ENCODE measurements at regions not wholly inside any gene's neighbourhood (a gene's known extent, or its start where the extent isn't known, plus 50 kb on each side); places are given as distances from the start of the nearest gene placed in this dataset.

DNA sequence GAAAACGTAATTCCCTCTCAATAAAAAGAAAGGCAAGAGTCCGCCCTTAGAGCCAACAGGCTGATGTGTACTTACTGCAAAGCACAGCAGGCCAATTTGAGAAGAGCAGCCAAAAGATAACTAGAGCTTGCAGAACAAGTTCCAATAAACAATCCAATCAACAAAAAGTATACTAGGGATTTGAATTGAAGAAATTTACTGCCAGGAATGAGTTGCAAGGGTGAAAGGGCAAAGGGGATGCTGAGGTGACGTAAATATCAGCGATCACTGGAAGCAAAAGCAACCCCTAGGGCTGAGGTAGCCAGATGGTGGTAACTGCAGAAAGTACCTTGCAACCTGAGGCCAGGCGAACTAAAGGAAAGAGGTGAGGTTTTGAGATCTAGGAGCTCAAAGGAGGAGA is 152.1 kb upstream of the TENM3 start:
- TF ChIP-seq CTCF (conservative IDR thresholded peaks at IDR 0.05; ENCODE audit: low read depth, low read length) (no peak), EZH2 (IDR thresholded peaks at IDR 0.05; ENCODE audit: borderline replicate concordance, low read depth, low read length, poor library complexity, severe bottlenecking) (no peak)
- Histone ChIP-seq H3K9me3 (ENCODE audit: low read depth, low read length, poor library complexity, severe bottlenecking) (no peaks in the 10 kb centered on the region), H3K27me3 (replicated peaks; ENCODE audit: insufficient read depth, low read depth, low read length, poor library complexity) (no peaks in the 10 kb centered on the region), H3K4me3 (ENCODE audit: low read depth, low read length, poor library complexity, severe bottlenecking) (no peak overlapping the region), H3K4me1 (ENCODE audit: insufficient read depth, low read length, poor library complexity, severe bottlenecking) (no peaks in the 10 kb centered on the region), H3K27ac (ENCODE audit: low read depth, low read length, poor library complexity, severe bottlenecking) (no peak overlapping the region), H3K36me3 (ENCODE audit: insufficient read depth, low read length, poor library complexity, severe bottlenecking) (no peaks in the 10 kb centered on the region)
- ChIA-PET POLR2A (ENCODE audit: low non-redundant PET) (no interaction called here), CTCF (no interaction called here)
- BruUV-seq (replicated peaks) = no TSS peak
- intact Hi-C loops (cut with micrococcal nuclease; ENCODE audit: unreplicated experiment) = no loop called here
- no peak for DNase-seq (ENCODE audit: low spot score)

GRCh38 chr4:182093431-182093831 is 149.8 kb upstream of the TENM3 start:
- BruUV-seq (replicated peaks) = no TSS peak
- intact Hi-C loops (cut with micrococcal nuclease; ENCODE audit: unreplicated experiment) = no loop called here
- H3K27me3 ChIP-seq (replicated peaks; ENCODE audit: insufficient read depth, low read depth, low read length, poor library complexity) = no peaks in the 10 kb centered on the region
- CTCF ChIA-PET = no interaction called here
- no peaks in the 10 kb centered on the region for H3K4me1 ChIP-seq (ENCODE audit: insufficient read depth, low read length, poor library complexity, severe bottlenecking)
- DNase-seq (ENCODE audit: low spot score) = peak; percentile 15
- H3K9me3 ChIP-seq (ENCODE audit: low read depth, low read length, poor library complexity, severe bottlenecking) = no peaks in the 10 kb centered on the region
- H3K4me3 ChIP-seq (ENCODE audit: low read depth, low read length, poor library complexity, severe bottlenecking) = no peak overlapping the region
- no peak overlapping the region for H3K27ac ChIP-seq (ENCODE audit: low read depth, low read length, poor library complexity, severe bottlenecking)
- no peaks in the 10 kb centered on the region for H3K36me3 ChIP-seq (ENCODE audit: insufficient read depth, low read length, poor library complexity, severe bottlenecking)
- POLR2A ChIA-PET (ENCODE audit: low non-redundant PET) = no interaction called here
- TF ChIP-seq EZH2 (IDR thresholded peaks at IDR 0.05; ENCODE audit: borderline replicate concordance, low read depth, low read length, poor library complexity, severe bottlenecking) (no peak), CTCF (conservative IDR thresholded peaks at IDR 0.05; ENCODE audit: low read depth, low read length) (no peak)

- POLR2A ChIA-PET (ENCODE audit: low non-redundant PET) = no interaction called here
- no peak for DNase-seq (ENCODE audit: low spot score)
These were observed 149.3 kb upstream of the TENM3 start for GRCh38 chr4:182093935-182094334.

More at GRCh38 chr4:182093935-182094334, 149.3 kb upstream of the TENM3 start:
- H3K27me3 ChIP-seq (replicated peaks; ENCODE audit: insufficient read depth, low read depth, low read length, poor library complexity) = no peaks in the 10 kb centered on the region
- no TSS peak for BruUV-seq (replicated peaks)
- H3K27ac ChIP-seq (ENCODE audit: low read depth, low read length, poor library complexity, severe bottlenecking) = no peak overlapping the region
- no peaks in the 10 kb centered on the region for H3K4me1 ChIP-seq (ENCODE audit: insufficient read depth, low read length, poor library complexity, severe bottlenecking)
- TF ChIP-seq CTCF (conservative IDR thresholded peaks at IDR 0.05; ENCODE audit: low read depth, low read length) (no peak), EZH2 (IDR thresholded peaks at IDR 0.05; ENCODE audit: borderline replicate concordance, low read depth, low read length, poor library complexity, severe bottlenecking) (no peak)
- intact Hi-C loops (cut with micrococcal nuclease; ENCODE audit: unreplicated experiment) = no loop called here
- CTCF ChIA-PET = no interaction called here
- no peaks in the 10 kb centered on the region for H3K9me3 ChIP-seq (ENCODE audit: low read depth, low read length, poor library complexity, severe bottlenecking)
- no peaks in the 10 kb centered on the region for H3K36me3 ChIP-seq (ENCODE audit: insufficient read depth, low read length, poor library complexity, severe bottlenecking)
- no peak overlapping the region for H3K4me3 ChIP-seq (ENCODE audit: low read depth, low read length, poor library complexity, severe bottlenecking)
